NCI-H510A (cell line): ENCODE measurements at regions not wholly inside any gene's neighbourhood (a gene's known extent, or its start where the extent isn't known, plus 50 kb on each side); places are given as distances from the start of the nearest gene placed in this dataset.

ENCODE experiments used
- DNase-seq: peaks from one replicate; lab custom pipeline; 2025; lab: John Stamatoyannopoulos, UW

DNA sequence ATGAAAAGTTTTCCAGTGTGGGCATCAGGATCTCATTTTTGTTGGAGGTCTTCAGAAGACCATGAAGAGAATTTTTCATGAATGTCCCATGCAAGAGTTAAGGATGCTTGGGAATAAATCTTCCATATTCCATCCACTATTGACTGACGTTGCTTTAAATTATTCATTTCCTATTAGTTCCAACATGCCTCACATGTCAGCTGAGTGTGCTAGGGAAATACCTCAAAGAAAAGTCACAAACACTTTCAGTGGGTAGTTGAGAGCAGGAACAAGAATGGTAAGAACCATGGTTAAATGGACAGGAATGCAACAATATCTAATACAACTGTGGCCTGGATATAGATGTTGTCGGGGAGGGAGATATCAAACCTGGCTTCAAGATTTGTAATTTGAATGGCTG lies 610.1 kb downstream of the TECRL start:
- DNase-seq = no peak

DNA sequence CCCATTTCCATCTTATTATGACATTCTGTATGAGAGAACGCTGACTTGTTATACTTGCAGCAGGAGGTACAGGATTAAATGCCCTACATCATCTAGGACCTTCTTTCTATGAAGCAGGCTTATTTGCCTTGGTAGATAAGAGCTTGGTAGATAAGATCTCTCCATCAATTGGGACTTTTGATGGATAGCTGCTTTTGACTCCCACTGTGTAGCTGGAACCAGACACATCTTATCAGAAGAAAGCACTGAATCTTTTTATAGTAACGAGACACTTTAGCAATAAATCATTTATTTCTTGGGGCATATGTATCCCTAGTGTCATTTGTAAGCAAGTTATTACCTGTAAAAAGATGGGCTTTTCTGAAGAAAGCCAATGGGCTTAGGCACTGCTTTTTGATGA lies 613.9 kb downstream of the TECRL start:
- no peak for DNase-seq

- no peak for DNase-seq
Measured at GRCh38 chr4:63790377-63790776, 618.9 kb downstream of the TECRL start.

- DNase-seq = no peak
Measured at GRCh38 chr4:63788271-63788670, 621.0 kb downstream of the TECRL start.

DNA sequence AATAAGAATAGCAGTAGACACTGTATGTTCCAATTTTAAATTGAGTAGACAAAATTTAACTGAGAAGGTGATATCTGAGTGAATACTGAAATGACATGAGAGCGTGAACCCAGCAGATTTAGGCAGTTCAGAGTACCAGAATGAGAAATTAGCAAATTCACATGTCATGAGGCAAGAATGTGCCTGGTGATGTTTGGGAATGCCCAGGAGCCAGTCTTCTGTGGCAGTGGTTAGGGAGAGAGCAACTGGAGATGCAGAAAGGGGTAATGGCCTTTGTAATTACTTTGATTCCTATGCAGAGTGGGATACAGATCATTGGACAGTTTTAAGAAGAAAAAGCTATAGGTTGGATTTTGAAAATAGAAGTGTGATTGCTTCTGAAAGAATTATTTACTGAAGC lies 621.9 kb downstream of the TECRL start:
- DNase-seq = no peak

- DNase-seq = no peak
Measured at GRCh38 chr4:63786171-63786570, 623.1 kb downstream of the TECRL start.

GRCh38 chr4:63784822-63785221 lies 624.4 kb downstream of the TECRL start:
- DNase-seq = no peak

- no peak for DNase-seq
Measured at GRCh38 chr4:63777601-63778000, 631.6 kb downstream of the TECRL start.

DNA sequence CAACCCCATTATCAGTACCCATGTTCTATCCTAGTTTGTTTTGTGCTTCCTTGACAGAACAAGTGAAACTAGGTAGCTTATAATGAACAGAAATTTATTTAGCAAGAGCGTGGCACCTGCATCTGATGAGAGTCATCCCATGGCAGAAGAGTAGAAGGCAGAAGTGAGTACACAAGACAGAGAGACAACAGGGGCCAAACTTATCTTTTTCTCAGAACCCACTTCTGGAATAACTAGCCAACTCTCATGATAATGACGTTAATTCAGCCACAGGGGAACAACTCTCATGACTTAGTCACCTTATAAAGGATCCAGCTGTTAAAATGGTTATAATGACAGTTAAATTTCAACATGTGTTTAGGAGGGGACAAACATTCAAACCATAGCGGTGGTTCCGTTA lies 644.9 kb downstream of the TECRL start:
- DNase-seq = no peak

GRCh38 chr4:63757929-63758328 lies 651.3 kb downstream of the TECRL start:
- DNase-seq = no peak

GRCh38 chr4:63742882-63743281 lies 666.4 kb downstream of the TECRL start:
- no peak for DNase-seq

GRCh38 chr4:63729519-63729918 lies 679.7 kb downstream of the TECRL start:
- DNase-seq = no peak

GRCh38 chr4:63728480-63729177 lies 680.6 kb downstream of the TECRL start:
- DNase-seq = no peak

- DNase-seq = no peak
Measured at GRCh38 chr4:63717384-63717783, 691.9 kb downstream of the TECRL start.

GRCh38 chr4:63708661-63709060 lies 700.6 kb downstream of the TECRL start:
- no peak for DNase-seq

- no peak for DNase-seq
Measured at GRCh38 chr4:63700569-63700968, 708.7 kb downstream of the TECRL start.

DNA sequence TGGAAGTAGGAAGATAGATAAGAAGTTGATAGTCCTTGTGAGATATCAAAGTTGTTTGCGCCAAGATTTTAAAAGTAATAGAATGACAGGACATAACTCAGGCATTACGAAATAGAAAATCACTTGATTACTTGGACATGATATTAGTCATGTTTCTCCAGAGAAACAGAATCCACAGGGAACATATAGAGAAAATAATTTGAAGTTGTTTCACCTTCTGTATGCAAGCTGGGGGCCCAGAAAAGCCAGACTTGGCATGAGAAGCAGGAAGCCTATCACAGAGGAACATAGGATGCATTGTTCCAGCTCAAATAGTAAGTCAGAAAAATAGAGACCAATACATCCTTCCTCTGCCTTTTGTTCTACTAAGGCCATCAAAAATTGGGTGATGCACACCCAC lies 715.9 kb downstream of the TECRL start:
- DNase-seq = no peak

DNA sequence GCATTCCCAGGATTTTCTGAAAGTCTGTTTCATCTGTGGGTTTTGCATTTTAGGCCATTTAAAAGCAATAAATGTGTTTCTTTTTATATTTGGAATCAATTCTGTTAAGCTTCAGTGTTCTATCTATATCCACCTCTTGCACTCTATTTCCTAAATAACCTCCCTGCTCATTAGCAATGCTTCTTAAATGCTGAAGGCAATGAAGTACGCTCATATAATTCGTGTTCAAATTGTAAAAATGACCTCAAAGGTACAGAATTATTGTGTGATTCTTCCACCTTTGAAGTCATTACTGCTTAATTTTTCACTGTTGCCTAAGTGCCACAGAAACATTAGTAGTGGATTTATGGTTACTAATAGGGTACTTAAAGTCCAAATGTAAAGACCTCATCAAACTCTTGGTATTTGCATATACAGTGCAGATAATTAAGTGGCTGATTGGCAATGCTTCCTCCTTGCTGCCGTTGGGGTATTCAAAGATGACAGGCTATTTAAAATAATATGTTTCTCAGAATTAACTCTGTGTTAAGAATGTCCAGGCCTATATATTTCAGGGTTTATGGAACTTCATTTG lies 730.8 kb downstream of the TECRL start:
- no peak for DNase-seq

DNA sequence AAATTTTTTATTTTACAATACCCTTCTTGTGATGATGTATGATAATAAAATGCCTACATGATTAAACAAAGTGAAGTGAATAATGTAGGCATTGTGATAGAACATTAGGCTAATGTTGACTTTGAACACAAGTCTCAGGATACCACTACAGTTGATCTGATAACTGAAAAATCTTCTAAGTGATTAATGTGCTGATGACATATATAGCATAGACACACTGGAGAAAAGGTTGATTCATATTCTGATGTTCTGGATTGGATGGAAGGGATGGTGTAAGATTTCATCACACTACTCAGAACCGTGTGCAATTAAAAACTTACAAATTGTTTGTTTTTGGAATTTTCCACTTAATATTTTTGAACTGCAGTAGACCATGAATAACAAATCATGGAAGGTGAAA lies 738.5 kb downstream of the TECRL start:
- no peak for DNase-seq

- DNase-seq = no peak
Measured at GRCh38 chr4:63663870-63664269, 745.4 kb downstream of the TECRL start.

GRCh38 chr4:63644396-63644795 lies 764.9 kb downstream of the TECRL start:
- no peak for DNase-seq

DNA sequence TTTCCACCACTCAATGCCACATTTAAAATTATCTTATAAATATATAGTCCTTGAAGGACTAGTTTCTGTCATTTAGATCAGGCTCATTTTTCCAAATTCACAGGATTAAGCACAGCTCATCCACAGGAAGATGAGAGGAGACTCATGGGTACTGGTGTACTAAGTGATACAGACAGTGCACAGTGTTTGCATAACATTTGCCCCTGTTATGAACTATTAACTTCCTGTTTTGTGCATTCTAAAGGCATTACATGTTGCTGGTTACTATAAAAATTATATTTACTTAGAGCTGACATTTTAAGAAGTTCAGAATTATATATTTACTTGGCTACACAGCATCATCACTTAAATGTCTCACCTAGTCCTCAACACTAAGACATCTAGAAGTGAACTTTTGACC lies 772.0 kb downstream of the TECRL start:
- no peak for DNase-seq

- DNase-seq = no peak
Measured at GRCh38 chr4:63632858-63633257, 776.4 kb downstream of the TECRL start.

GRCh38 chr4:63620271-63620670 lies 789.0 kb downstream of the TECRL start:
- DNase-seq = no peak
